Glutamatergic neuron (in vitro differentiated cells): ENCODE measurements at regions not wholly inside any gene's neighbourhood (a gene's known extent, or its start where the extent isn't known, plus 50 kb on each side); places are given as distances from the start of the nearest gene placed in this dataset.

Source experiments
- DNase-seq: peaks from one replicate; pipeline ENCODE4 v3.0.0; 2022
- H3K27ac Mint-ChIP-seq: one replicate; pipeline ENCODE4 v1.8.0; 2020; ENCODE audit warnings: mild to moderate bottlenecking, mixed read lengths, inconsistent platforms; ENCODE audit not compliant: unreplicated experiment
- H3K27me3 Mint-ChIP-seq: one replicate; pipeline ENCODE4 v1.8.0; 2020; ENCODE audit warnings: mild to moderate bottlenecking, moderate library complexity, mixed read lengths, inconsistent platforms; ENCODE audit not compliant: unreplicated experiment
- H3K36me3 Mint-ChIP-seq: one replicate; pipeline ENCODE4 v1.8.0; 2020; ENCODE audit warnings: mild to moderate bottlenecking, mixed read lengths, inconsistent platforms; ENCODE audit not compliant: unreplicated experiment
- H3K4me1 Mint-ChIP-seq: one replicate; pipeline ENCODE4 v1.8.0; 2020; ENCODE audit warnings: mild to moderate bottlenecking, low read depth, mixed read lengths, inconsistent platforms; ENCODE audit not compliant: unreplicated experiment
- H3K4me3 Mint-ChIP-seq: one replicate; pipeline ENCODE4 v1.8.0; 2020; ENCODE audit warnings: mild to moderate bottlenecking, mixed read lengths, inconsistent platforms; ENCODE audit not compliant: unreplicated experiment
- H3K9me3 Mint-ChIP-seq: one replicate; pipeline ENCODE4 v1.8.0; 2020; ENCODE audit warnings: mild to moderate bottlenecking, moderate library complexity, mixed read lengths, inconsistent platforms; ENCODE audit not compliant: unreplicated experiment
- CTCF ChIP-seq: fragments of 200-600 bp; sonication (generic); IDR thresholded peaks from one replicate; pipeline ENCODE4 v1.5.0; 2021; ENCODE audit not compliant: partially characterized antibody, unreplicated experiment

- DNase-seq = no peak
- Mint-ChIP-seq H3K4me3 (no peak overlapping the region), H3K27ac (no peak overlapping the region), H3K36me3 (peaks cover 8% of the 10 kb centered on the region), H3K9me3 (peaks cover 2% of the 10 kb centered on the region), H3K4me1 (peaks cover 9% of the 10 kb centered on the region), H3K27me3 (peaks cover 7% of the 10 kb centered on the region)
- no peak for TF ChIP-seq CTCF
Observed at GRCh38 chr6:85977661-85978060, 335.0 kb upstream of the SYNCRIP start.

GRCh38 chr6:85975957-85976356, 333.3 kb upstream of the SYNCRIP start:
- Mint-ChIP-seq H3K4me3 (no peak overlapping the region), H3K27ac (no peak overlapping the region), H3K36me3 (peaks cover 8% of the 10 kb centered on the region), H3K27me3 (peaks cover 5% of the 10 kb centered on the region), H3K9me3 (peaks cover 2% of the 10 kb centered on the region), H3K4me1 (peaks cover 9% of the 10 kb centered on the region)
- no peak for DNase-seq
- no peak for TF ChIP-seq CTCF

- Mint-ChIP-seq H3K27me3 (peaks cover 2% of the 10 kb centered on the region), H3K36me3 (no peaks in the 10 kb centered on the region), H3K4me3 (no peak overlapping the region), H3K4me1 (no peaks in the 10 kb centered on the region), H3K27ac (no peak overlapping the region), H3K9me3 (no peaks in the 10 kb centered on the region)
- no peak for TF ChIP-seq CTCF
- DNase-seq = no peak
Observed at GRCh38 chr6:85971238-85971637, 328.6 kb upstream of the SYNCRIP start.

- DNase-seq = no peak
- TF ChIP-seq CTCF = no peak
- no peak overlapping the region for H3K27ac Mint-ChIP-seq
Observed at GRCh38 chr6:85966828-85967227, 324.1 kb upstream of the SYNCRIP start.

GRCh38 chr6:85961746-85962145, 319.1 kb upstream of the SYNCRIP start:
- H3K27ac Mint-ChIP-seq = no peak overlapping the region
- no peak for TF ChIP-seq CTCF
- peaks cover 2% of the 10 kb centered on the region for H3K9me3 Mint-ChIP-seq

More at GRCh38 chr6:85966828-85967227, 324.1 kb upstream of the SYNCRIP start:
- Mint-ChIP-seq H3K4me1 (no peaks in the 10 kb centered on the region), H3K9me3 (no peaks in the 10 kb centered on the region), H3K36me3 (no peaks in the 10 kb centered on the region), H3K27me3 (no peaks in the 10 kb centered on the region), H3K4me3 (no peak overlapping the region)

More at GRCh38 chr6:85961746-85962145, 319.1 kb upstream of the SYNCRIP start:
- Mint-ChIP-seq H3K4me1 (no peaks in the 10 kb centered on the region), H3K36me3 (peaks cover 5% of the 10 kb centered on the region), H3K27me3 (no peaks in the 10 kb centered on the region), H3K4me3 (no peak overlapping the region)
- DNase-seq = no peak
